Body of pancreas (tissue), 4 donors: ENCODE measurements at regions not wholly inside any gene's neighbourhood (a gene's known extent, or its start where the extent isn't known, plus 50 kb on each side); places are given as distances from the start of the nearest gene placed in this dataset.

Experiments
- CTCF ChIP-seq, 7 experiments: fragments of 450-650 bp in 4 of 7; fragments of 200-600 bp in 3 of 7; sonication (generic) in 3 of 7; IDR thresholded peaks; one replicate each; pipeline ENCODE4 v1.5.1; 2016 to 2019; ENCODE audit warnings: antibody characterized with exemption in 7 of 7
- POLR2A ChIP-seq, 3 donors: fragments of 450-650 bp; IDR thresholded peaks; one replicate each; pipeline ENCODE4 v1.6.1; 2016; ENCODE audit warnings: antibody characterized with exemption in 3 of 3, mild to moderate bottlenecking in 2 of 3

- TF ChIP-seq CTCF (IDR thresholded peaks at IDR 0.05) (no peak), POLR2A (IDR thresholded peaks at IDR 0.05) (no peak)
Observed at GRCh38 chr14:34106310-34106709, 155.4 kb upstream of the EGLN3 start.
